IPS-NIHi7 (cell line): ENCODE measurements at regions not wholly inside any gene's neighbourhood (a gene's known extent, or its start where the extent isn't known, plus 50 kb on each side); places are given as distances from the start of the nearest gene placed in this dataset.
A peak's percentile ranks its signal among the peaks of the same experiment; 100 is the strongest.

Source experiments
- DNase-seq: peaks from one replicate; pipeline ENCODE4 v3.0.0; 2012; ENCODE audit warnings: mixed read lengths; ENCODE audit errors: extremely low spot score

DNA sequence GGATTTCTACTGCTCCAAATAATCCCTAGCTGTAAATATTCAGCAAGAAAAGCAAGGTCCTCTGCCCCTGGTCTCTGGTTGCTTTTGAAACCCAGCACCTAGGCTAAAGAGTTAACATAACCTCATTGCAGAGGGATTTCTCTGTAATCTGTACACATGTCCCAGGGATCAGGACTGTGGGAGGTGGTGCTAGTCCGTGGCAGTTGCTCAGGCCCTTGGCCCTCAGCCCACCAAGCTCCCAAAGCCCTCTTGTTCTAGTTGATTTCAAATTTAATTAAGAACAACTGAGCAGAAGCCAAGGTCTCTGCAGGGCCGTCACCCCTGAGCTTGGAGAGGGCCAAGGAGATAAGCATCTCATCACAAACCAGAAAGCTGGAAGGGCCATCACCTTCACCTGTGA, 181.1 kb downstream of the SOX9 start:
- DNase-seq: no peak

GRCh38 chr17:72302735-72303134, 181.9 kb downstream of the SOX9 start:
- DNase-seq: no peak

DNA sequence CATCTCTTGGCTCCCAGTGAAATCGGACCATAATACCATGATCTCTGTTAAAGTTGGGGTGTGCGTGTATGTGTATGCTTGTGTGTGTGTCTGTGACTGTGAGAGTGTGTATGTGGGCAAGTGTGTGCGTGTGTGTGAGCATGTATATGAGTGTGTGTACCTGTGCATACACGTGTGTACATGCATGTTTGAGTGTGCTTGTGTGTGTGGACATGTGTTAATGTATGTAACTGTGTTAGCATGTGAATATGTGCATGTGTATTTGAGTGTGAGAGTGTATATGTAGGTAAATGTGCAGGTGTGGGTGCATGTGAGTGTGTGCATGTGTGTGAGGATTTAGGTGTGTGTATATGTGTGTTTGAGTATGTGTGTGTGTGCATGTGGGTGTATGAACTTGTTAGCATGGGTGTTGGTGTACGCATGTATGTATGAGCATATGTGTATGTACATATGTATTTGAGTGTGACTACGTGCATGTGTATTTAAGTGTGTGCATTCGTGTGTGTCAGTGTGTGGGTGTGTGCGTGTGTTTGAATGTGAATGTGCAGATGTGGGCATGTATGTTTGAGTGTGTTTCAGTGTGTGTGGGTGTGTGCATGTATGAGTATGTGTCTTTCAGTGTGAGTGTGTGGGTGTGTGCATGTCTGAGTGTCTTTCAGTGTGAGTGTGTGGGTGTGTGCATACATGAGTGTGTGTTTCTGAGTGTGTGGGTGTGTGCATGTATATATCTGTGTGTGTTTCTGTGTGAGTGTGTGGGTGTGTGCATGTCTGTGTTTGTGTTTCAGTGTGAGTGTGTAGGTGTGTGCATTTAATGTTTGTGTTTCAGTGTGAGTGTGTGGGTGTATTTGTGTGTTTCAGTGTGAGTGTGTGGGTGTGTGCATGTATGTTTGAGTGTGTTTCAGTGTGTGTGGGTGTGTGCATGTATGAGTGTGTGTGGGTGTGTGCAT, 183.2 kb downstream of the SOX9 start:
- DNase-seq: no peak

GRCh38 chr17:72304859-72305258, 184.0 kb downstream of the SOX9 start:
- DNase-seq: no peak

- DNase-seq: no peak
Observed at GRCh38 chr17:72305472-72305871, 184.7 kb downstream of the SOX9 start.

- DNase-seq: no peak
Observed at GRCh38 chr17:72306037-72306436, 185.2 kb downstream of the SOX9 start.

DNA sequence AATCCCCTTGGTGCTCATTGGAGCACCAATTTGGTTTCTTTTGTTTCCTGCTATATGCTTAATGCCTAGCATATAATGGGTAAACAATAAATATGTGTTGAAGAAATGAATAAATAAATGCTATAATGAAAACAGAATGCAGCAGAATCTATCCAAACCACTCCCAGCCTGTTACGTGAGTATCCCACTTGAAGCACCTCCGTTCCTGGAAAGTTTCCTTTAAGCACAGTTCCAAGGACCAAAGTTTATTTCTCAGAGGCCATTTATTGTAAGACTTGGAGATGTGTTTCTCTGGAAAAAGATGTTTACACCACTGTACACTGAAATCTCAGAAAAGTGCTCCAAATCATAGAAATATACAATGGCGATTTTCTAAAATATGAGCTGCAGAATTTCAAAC, 187.0 kb downstream of the SOX9 start:
- DNase-seq: no peak

GRCh38 chr17:72308744-72309385, 188.0 kb downstream of the SOX9 start:
- no peak for DNase-seq

DNA sequence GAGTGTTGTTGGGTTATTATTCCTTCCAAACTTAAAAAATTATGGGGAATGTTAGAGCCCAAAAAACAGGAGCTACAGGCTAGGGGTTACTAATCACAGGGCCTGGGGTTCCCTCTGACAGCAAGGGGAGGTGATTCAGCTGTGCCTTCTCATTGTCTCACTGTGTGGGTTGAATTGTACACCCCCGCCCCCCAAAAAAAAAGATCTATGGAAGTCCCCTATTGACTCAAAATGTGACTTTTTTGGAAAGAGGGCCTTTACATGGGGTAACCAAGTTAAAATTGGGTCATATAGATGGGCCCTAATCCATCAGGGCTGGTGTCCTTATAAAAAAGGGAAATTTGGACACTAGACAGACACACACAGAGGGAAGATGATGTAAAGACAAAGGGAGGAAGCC, 190.2 kb downstream of the SOX9 start:
- no peak for DNase-seq

- DNase-seq: no peak
Observed at GRCh38 chr17:72315122-72315913, 194.5 kb downstream of the SOX9 start.

GRCh38 chr17:72318131-72318530, 197.3 kb downstream of the SOX9 start:
- no peak for DNase-seq

DNA sequence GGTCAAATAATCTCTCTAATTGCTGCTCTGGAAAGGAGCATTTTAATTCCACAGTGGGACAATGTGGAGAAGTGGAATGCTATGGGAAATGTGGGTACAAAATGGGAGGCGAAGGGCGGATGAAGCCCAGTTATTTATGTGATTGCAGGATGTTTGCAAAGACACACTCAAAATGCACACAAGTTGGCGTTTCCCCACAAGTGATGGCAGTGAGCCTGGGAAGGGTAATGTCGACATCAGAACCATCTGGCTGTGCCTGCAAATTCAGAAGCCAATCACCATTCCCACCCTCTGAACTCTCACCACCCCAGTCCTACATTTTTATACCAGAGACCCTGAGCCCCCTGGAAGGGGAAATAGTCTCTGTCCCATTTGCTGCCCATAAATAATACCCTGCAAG, 201.1 kb downstream of the SOX9 start:
- no peak for DNase-seq

GRCh38 chr17:72332367-72332766, 211.5 kb downstream of the SOX9 start:
- DNase-seq: no peak

GRCh38 chr17:72333570-72333969, 212.8 kb downstream of the SOX9 start:
- no peak for DNase-seq

- DNase-seq: no peak
Observed at GRCh38 chr17:72334205-72334604, 213.4 kb downstream of the SOX9 start.

DNA sequence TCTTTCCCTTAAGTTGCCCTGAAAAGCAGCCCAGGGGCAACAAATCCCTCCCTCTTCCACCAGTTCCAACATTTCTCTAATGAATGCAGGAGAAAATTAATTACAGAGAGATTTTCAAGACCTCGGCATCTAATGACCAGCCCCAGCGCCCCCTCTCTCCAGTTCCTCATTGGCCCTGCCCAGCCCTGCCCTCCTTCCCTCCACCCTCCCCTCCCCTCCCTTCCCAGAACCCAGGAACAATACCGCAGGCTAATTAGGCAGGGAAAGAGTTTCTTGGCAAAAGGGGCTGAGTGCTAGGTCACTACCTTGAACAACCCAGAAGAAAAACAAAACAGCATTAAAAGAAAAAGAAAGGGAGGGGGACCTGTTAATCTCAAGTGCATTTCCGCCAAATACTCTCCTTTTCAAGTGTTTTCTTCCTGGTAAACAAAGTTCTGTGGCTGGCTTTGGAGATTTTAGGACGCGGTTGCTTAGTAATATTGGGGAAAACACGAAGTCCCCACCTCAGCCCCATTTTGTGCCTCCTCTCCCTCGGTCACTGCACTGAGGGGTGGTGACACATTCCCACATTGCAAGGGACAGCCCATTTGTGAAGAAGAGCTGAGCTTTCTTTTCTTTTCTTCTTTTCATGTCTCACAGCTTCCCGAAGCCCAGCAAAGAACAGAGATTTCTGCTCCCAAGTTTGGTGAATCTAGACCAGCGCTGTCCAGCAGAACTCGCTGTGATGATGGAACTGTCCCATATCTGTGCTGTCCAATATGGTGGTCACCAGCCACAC, 215.4 kb downstream of the SOX9 start:
- peak; percentile 68 for DNase-seq

- DNase-seq: no peak
Observed at GRCh38 chr17:72336804-72337070, 215.9 kb downstream of the SOX9 start.

GRCh38 chr17:72338304-72338703, 217.5 kb downstream of the SOX9 start:
- no peak for DNase-seq

DNA sequence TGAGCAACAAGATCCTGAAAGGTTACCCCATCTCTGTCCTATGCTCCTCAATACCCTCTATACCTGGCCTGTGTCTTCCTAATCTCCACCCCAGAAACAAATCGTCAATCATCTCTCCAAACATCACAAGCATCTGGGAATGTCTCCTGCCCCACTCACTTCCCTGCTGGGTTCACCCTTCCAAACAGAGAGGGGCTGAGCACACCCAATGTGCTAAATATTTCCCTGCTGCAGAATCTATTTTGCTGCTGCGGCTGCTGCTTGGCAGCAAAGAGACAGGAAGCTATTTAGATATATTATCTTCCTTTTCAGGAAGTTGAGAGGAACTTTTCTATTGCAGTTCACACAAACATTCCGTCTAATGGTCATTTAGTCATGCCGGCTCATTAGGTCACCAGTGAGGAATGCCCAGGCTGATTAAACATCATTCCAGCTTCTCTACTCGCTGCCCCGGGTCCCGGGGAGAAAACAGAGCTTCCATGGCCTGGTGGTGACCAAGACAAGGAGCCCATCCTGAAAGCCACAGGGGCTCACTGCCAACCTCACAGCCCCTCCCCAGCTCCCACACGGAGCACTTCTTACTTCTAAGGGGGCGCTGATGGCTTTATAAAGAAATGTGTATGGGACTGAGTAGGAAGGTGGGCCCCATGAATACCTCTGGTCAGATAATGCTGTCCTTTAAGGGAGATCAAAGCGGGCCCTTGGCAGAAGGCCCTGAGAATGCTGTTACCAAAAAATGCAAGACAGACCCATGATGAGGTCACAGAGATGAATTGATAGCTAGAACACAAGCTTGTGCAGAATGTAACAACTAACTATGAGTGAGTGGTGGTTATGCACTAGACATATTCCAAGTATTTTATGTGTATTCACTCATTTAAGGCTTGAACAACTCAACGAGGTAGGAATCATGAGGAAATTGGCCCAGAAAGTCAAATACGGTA, 218.3 kb downstream of the SOX9 start:
- DNase-seq: peak; percentile 45

GRCh38 chr17:72340836-72341235, 220.0 kb downstream of the SOX9 start:
- no peak for DNase-seq

DNA sequence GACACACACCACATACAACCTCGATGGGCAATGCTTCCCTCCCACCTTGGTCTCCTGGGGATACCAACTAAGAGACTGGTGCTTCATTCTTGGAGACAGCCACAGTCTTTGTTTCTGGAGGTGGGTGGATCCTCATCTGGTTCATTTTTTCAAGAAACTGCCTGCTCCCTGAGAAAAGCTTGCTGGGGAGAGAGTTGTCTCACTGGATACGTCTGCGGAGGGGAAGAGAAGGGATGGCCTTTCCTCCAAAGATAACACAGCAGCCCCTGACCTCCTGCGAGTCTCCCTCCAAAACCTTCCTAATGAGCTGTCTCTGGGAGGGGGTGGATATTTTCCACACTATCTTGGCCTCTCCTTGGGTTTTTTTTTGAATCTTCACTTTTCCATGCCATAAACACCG, 221.2 kb downstream of the SOX9 start:
- no peak for DNase-seq
